ENCODE measurements at regions not wholly inside any gene's neighbourhood (a gene's known extent, or its start where the extent isn't known, plus 50 kb on each side); places are given as distances from the start of the nearest gene placed in this dataset.
A peak's percentile ranks its signal among the peaks of the same experiment; 100 is the strongest.

GRCh38 chr3:72118628-72119027 lies 333.7 kb upstream of the PROK2 start:
- no peak overlapping the region for H3K4me3 ChIP-seq (replicated peaks; ENCODE audit: low read depth, low read length)
- TF ChIP-seq CTCF (IDR thresholded peaks at IDR 0.05; ENCODE audit: low read length, missing control alignments): no peak
- no peak for DNase-seq (ENCODE audit: low read depth)

- TF ChIP-seq CTCF (IDR thresholded peaks at IDR 0.05; ENCODE audit: low read length, missing control alignments): no peak
- DNase-seq (ENCODE audit: low read depth): no peak
Measured at GRCh38 chr3:72116226-72116625, 331.3 kb upstream of the PROK2 start.

DNA sequence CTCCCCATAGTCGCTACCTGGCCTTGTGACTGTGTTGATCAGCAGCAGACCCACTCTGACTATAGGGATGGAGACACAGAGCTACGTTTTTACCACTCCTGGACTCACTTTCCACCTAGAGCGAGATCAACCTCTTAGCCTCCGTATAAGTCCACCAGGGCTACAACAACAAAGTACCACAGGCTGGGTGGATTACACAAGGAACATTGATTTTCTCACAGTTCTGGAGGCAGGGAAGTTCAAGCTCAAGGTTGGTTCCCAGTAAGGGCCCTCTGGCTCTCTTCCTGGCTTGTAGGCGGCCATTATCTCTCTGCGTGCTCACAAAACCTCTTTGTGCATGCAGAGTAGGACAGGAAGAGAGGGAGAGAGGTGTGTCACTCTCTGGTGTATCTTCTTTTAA lies 330.4 kb upstream of the PROK2 start:
- DNase-seq (ENCODE audit: low read depth): no peak
- TF ChIP-seq CTCF (IDR thresholded peaks at IDR 0.05; ENCODE audit: low read length, missing control alignments): no peak
- no peak overlapping the region for H3K4me3 ChIP-seq (replicated peaks; ENCODE audit: low read depth, low read length)

More at GRCh38 chr3:72116226-72116625, 331.3 kb upstream of the PROK2 start:
- H3K4me3 ChIP-seq (replicated peaks; ENCODE audit: low read depth, low read length): no peak overlapping the region

DNA sequence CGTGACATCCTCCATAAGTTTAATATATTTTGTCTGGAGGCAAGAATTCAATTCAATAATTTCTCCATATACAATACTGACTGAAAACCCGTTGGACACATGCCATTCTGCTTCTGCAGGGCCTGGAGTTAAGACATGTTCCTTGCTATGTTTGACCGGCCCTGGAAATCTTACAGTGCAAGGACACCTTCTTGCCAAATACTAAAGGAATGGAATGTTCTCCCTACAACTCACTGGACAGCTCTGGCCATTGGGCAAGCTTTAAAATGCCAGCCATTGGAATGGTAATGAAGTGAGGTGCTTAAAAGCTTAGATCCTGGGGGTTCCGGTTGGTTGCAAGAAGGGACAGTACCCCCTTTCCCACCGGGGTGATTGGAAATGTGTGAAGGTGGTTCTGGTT lies 329.8 kb upstream of the PROK2 start:
- no peak for TF ChIP-seq CTCF (IDR thresholded peaks at IDR 0.05; ENCODE audit: low read length, missing control alignments)
- DNase-seq (ENCODE audit: low read depth): peak; percentile 46
- H3K4me3 ChIP-seq (replicated peaks; ENCODE audit: low read depth, low read length): no peak overlapping the region

- DNase-seq (ENCODE audit: low read depth): no peak
- TF ChIP-seq CTCF (IDR thresholded peaks at IDR 0.05; ENCODE audit: low read length, missing control alignments): no peak
- no peak overlapping the region for H3K4me3 ChIP-seq (replicated peaks; ENCODE audit: low read depth, low read length)
Measured at GRCh38 chr3:72113964-72114363, 329.0 kb upstream of the PROK2 start.

- no peak for TF ChIP-seq CTCF (IDR thresholded peaks at IDR 0.05; ENCODE audit: low read length, missing control alignments)
- H3K4me3 ChIP-seq (replicated peaks; ENCODE audit: low read depth, low read length): no peak overlapping the region
- no peak for DNase-seq (ENCODE audit: low read depth)
Measured at GRCh38 chr3:72113564-72113963, 328.6 kb upstream of the PROK2 start.

DNA sequence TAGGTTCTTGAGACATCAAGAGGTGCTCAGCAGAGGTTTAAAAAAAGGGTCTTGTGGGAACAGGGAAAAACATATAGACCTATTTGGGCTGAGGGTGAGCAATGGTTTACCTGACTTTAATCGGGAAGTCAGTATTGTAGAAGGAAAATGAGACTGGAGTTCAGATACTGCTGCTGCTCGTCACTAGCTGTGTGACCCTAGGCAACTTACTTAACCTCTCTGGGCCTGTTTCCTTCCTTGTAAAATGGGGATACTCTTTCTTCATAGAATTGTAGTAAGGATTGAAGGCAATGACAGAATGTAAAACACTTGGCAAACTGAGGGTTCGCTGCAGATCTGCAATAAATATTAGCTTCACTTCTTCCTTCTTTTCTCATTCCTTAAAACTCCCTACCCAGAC lies 327.5 kb upstream of the PROK2 start:
- no peak for TF ChIP-seq CTCF (IDR thresholded peaks at IDR 0.05; ENCODE audit: low read length, missing control alignments)
- no peak for DNase-seq (ENCODE audit: low read depth)
- H3K4me3 ChIP-seq (replicated peaks; ENCODE audit: low read depth, low read length): no peak overlapping the region

Data from fibroblast of pulmonary artery (primary cell).